HepG2 (cell line): ENCODE measurements at regions not wholly inside any gene's neighbourhood (a gene's known extent, or its start where the extent isn't known, plus 50 kb on each side); places are given as distances from the start of the nearest gene placed in this dataset.

Experiments
- ATAC-seq: fragments of 200-7000 bp; cut with Tn5 transposase; 3 replicates; pipeline ENCODE4 v1.9.1; 2020; ENCODE audit warnings: mild to moderate bottlenecking, moderate library complexity
- BruUV-seq: library from RNA; stranded (reverse); fragments of 400-500 nt; replicated peaks from 2 replicates; lab custom pipeline; 2021; lab: Mats Ljungman, UMichigan
- CTCF ChIA-PET: fragments of 300-600 bp; formaldehyde crosslinking; extraction: SDS; loops from one replicate; lab custom pipeline; 2021; ENCODE audit warnings: low total read pairs, inconsistent platforms, low intra/inter-chr PET ratio; lab: Yijun Ruan, JAX
- POLR2A ChIA-PET: fragments of 350-600 bp; sonication (Branson Sonifier 250); formaldehyde crosslinking; loops from one replicate; lab custom pipeline; 2020; ENCODE audit warnings: antibody characterized with exemption, inconsistent platforms; lab: Yijun Ruan, JAX
- DNase-seq: peaks from one replicate; pipeline ENCODE4 v3.0.0-alpha.2; 2015; ENCODE audit warnings: low spot score
- FAIRE-seq: peaks from 3 replicates; lab custom pipeline; 2011; peaks lifted over from hg19 to GRCh38; lab: Jason Lieb, UNC
- H2AFZ ChIP-seq: one replicate; pipeline ENCODE4 v1.6.1; 2011; ENCODE audit warnings: low read length, inconsistent platforms
- H3K27ac ChIP-seq: fragments of 300-600 bp; 3 replicates; pipeline ENCODE4 v1.8.0; 2011; ENCODE audit warnings: mixed run types, mild to moderate bottlenecking, mixed read lengths, low read length, inconsistent platforms; ENCODE audit not compliant: insufficient read depth; ENCODE audit errors: extremely low read length
- H3K27me3 ChIP-seq, 2 experiments: fragments of 200-600 bp in 1 of 2; 2 replicates in 1 of 2; 3 replicates in 1 of 2; pipeline versions ENCODE4 v1.6.0 to v1.8.0; 2011; ENCODE audit warnings: low read length in 2 of 2, mild to moderate bottlenecking in 2 of 2, moderate library complexity in 2 of 2, inconsistent platforms in 1 of 2; ENCODE audit not compliant: insufficient read depth in 2 of 2, control insufficient read depth in 1 of 2
- H3K36me3 ChIP-seq, 2 experiments: fragments of 200-600 bp in 1 of 2; replicated peaks in 1 of 2; 2 replicates in 1 of 2; 3 replicates in 1 of 2; pipeline versions ENCODE4 v1.5.1 to v1.8.0; 2011; ENCODE audit warnings: low read length in 2 of 2, inconsistent platforms in 1 of 2; ENCODE audit not compliant: insufficient read depth in 2 of 2, control insufficient read depth in 1 of 2
- H3K4me1 ChIP-seq: 2 replicates; pipeline ENCODE4 v1.5.1; 2012; ENCODE audit warnings: low read length, inconsistent platforms; ENCODE audit not compliant: insufficient read depth
- H3K4me2 ChIP-seq: 2 replicates; pipeline ENCODE4 v1.6.0; 2011; ENCODE audit warnings: low read depth, low read length, inconsistent platforms
- H3K4me3 ChIP-seq, 3 experiments: fragments of 200-600 bp in 1 of 3; sonication (generic), shearing (Covaris generic) in 1 of 3; replicated peaks in 1 of 3; 2 replicates each; pipeline ENCODE4 v1.5.1; 2011 to 2016; ENCODE audit warnings: low read length in 3 of 3, inconsistent platforms in 2 of 3, low read depth in 2 of 3, mild to moderate bottlenecking in 2 of 3, control low read depth in 1 of 3, mixed read lengths in 1 of 3; ENCODE audit not compliant: insufficient read depth in 1 of 3
- H3K79me2 ChIP-seq: one replicate; pipeline ENCODE4 v1.6.1; 2011; ENCODE audit warnings: low read length, inconsistent platforms; ENCODE audit not compliant: insufficient read depth
- H3K9ac ChIP-seq: 2 replicates; pipeline ENCODE4 v1.6.0; 2011; ENCODE audit warnings: mild to moderate bottlenecking, low read depth, low read length, inconsistent platforms; ENCODE audit not compliant: insufficient read depth
- H3K9me3 ChIP-seq: 2 replicates; pipeline ENCODE4 v1.5.1; 2012; ENCODE audit warnings: mild to moderate bottlenecking, low read length
- H4K20me1 ChIP-seq: 2 replicates; pipeline ENCODE4 v1.6.0; 2011; ENCODE audit warnings: inconsistent platforms, mild to moderate bottlenecking, low read length, moderate library complexity; ENCODE audit not compliant: insufficient read depth
- BATF2 ChIP-seq: sonication (generic); formaldehyde crosslinking; IDR thresholded peaks from 2 replicates; pipeline ENCODE4 v1.8.0; 2022; ENCODE audit warnings: mild to moderate bottlenecking, missing genetic modification reagents, moderate library complexity
- CTCF ChIP-seq: sonication (generic); formaldehyde crosslinking; IDR thresholded peaks from 2 replicates; pipeline ENCODE4 v1.5.0; 2020; ENCODE audit warnings: mild to moderate bottlenecking, missing genetic modification reagents, moderate library complexity
- NCOA1 ChIP-seq: sonication (generic); formaldehyde crosslinking; IDR thresholded peaks from 2 replicates; pipeline ENCODE4 v1.9.0; 2021; ENCODE audit warnings: missing genetic modification reagents
- NFE2L1 ChIP-seq: sonication (generic); formaldehyde crosslinking; IDR thresholded peaks from 2 replicates; pipeline ENCODE4 v1.4.0; 2020; ENCODE audit warnings: missing genetic modification reagents, mild to moderate bottlenecking, borderline replicate concordance
- TOPORS ChIP-seq: sonication (generic); formaldehyde crosslinking; IDR thresholded peaks from 2 replicates; pipeline ENCODE4 v1.8.0; 2023; ENCODE audit warnings: mild to moderate bottlenecking, missing genetic modification reagents
- ZNF383 ChIP-seq: sonication (generic); formaldehyde crosslinking; IDR thresholded peaks from 2 replicates; pipeline ENCODE4 v1.4.0; 2020; ENCODE audit warnings: missing genetic modification reagents, mild to moderate bottlenecking, borderline replicate concordance
- ZNF678 ChIP-seq: sonication (generic); formaldehyde crosslinking; IDR thresholded peaks from 2 replicates; pipeline ENCODE4 v1.4.0; 2020; ENCODE audit warnings: mild to moderate bottlenecking, missing genetic modification reagents
- ZNF7 ChIP-seq: IDR thresholded peaks from 2 replicates; pipeline ENCODE4 v1.6.1; 2016; ENCODE audit warnings: missing biosample characterization, missing genetic modification reagents
- ZSCAN12 ChIP-seq: sonication (generic); formaldehyde crosslinking; IDR thresholded peaks from 2 replicates; pipeline ENCODE4 v1.9.0; 2021; ENCODE audit warnings: mild to moderate bottlenecking, missing genetic modification reagents
- WGBS: methylation state at CpG from one replicate; pipeline ENCODE4 v1.1.6; 2017; ENCODE audit warnings: low lambda C conversion rate; 5-methylcytosine and 5-hydroxymethylcytosine counted together
- in situ Hi-C: cut with HindIII; loops from 2 replicates; pipeline ENCODE4 v1.10.0; 2017; ENCODE audit warnings: low pct_unique_long_range_greater_than_20kb; ENCODE audit not compliant: extremely low pct_ligation_motif_present
- intact Hi-C: fragments of 100-400 bp; cut with micrococcal nuclease; formaldehyde crosslinking; loops from one replicate; pipeline ENCODE4 v1.10.0; 2022; ENCODE audit not compliant: unreplicated experiment

GRCh38 chr3:107881509-107881908 is 209.3 kb downstream of the CD47 start:
- TF ChIP-seq ZNF678 (CRISPR knock-in tag) (no peak), ZNF383 (no peak), CTCF (no peak), NCOA1 (CRISPR knock-in tag) (no peak), BATF2 (CRISPR knock-in tag) (no peak), NFE2L1 (no peak), ZNF7 (no peak), TOPORS (CRISPR knock-in tag) (no peak), ZSCAN12 (CRISPR knock-in tag) (no peak)
- POLR2A ChIA-PET, result no interaction called here
- Histone ChIP-seq H3K79me2 (no peaks in the 10 kb centered on the region), H3K9me3 (no peaks in the 10 kb centered on the region), H4K20me1 (no peaks in the 10 kb centered on the region; the same call in 1 of the 2 replicates), H3K4me1 (no peaks in the 10 kb centered on the region), H3K4me2 (no peak overlapping the region), H3K27ac (no peak overlapping the region), H3K9ac (no peak overlapping the region), H3K36me3 (no peaks in the 10 kb centered on the region), H3K27me3 (no peaks in the 10 kb centered on the region), H3K4me3 (no peak overlapping the region), H2AFZ (no peak overlapping the region)
- DNase-seq (no peak), FAIRE-seq (no peak), ATAC-seq (no peak)
- intact Hi-C loops (no loop called here), in situ Hi-C loops (no loop called here)
- no TSS peak for BruUV-seq
- CTCF ChIA-PET, result no interaction called here
- WGBS, result 0% methylated on average over 4 of the region's 4 CpGs
